ENCODE measurements at regions not wholly inside any gene's neighbourhood (a gene's known extent, or its start where the extent isn't known, plus 50 kb on each side); places are given as distances from the start of the nearest gene placed in this dataset.

DNA sequence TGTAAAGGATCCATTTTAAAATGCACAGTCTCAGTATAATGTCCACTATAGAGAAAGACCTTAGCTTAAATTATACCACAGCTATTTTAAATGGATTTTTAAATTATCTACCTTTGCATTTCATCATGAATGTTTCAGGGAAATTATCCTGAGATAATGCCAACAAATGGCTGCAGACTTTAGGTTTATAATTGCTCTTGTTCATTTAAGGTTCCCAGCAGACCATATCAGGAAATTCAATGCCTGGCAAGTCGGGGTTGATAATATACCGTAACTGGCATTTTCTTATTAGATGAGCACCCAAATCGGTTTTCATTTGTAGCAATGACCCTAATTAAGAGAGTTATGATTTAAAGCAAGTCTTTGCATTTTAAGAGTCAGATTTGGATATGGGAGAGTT is 227.1 kb upstream of the ARRDC4 start:
- TF ChIP-seq YY1 (IDR thresholded peaks at IDR 0.05; ENCODE audit: low read depth) (no peak), CREB1 (IDR thresholded peaks at IDR 0.05; ENCODE audit: low read depth) (no peak), FOXM1 (IDR thresholded peaks at IDR 0.05; ENCODE audit: borderline replicate concordance, low read depth) (no peak), CEBPB (IDR thresholded peaks at IDR 0.05) (no peak)
- TF ChIP-seq, protein P1, sequence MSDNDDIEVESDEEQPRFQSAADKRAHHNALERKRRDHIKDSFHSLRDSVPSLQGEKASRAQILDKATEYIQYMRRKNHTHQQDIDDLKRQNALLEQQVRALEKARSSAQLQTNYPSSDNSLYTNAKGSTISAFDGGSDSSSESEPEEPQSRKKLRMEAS (IDR thresholded peaks at IDR 0.05), result no peak

DNA sequence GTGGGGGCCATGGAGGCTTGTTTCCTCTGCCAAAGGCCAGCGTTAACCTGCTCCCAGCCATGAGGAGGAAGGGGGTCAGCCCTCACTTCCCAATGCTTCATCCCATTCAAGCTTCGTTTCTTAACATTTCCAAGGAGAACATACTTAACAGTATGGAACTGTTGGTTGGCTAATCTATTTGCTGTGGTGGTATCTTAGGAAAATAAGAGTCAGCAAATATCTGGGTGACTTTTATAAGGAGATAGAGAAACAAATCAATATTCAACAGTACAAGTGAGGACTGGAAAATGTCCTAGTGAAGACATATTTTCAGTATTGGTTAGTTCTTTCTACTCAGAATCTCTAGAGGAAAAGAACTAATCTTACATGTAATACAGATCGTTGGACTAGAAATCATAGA is 223.8 kb upstream of the ARRDC4 start:
- TF ChIP-seq EP300 (IDR thresholded peaks at IDR 0.05; ENCODE audit: borderline replicate concordance) (no peak), ZBTB7A (IDR thresholded peaks at IDR 0.05; ENCODE audit: low read depth) (no peak), EGR1 (IDR thresholded peaks at IDR 0.05) (no peak), TEAD4 (IDR thresholded peaks at IDR 0.05) (no peak), CREB1 (IDR thresholded peaks at IDR 0.05; ENCODE audit: low read depth) (no peak), FOXM1 (IDR thresholded peaks at IDR 0.05; ENCODE audit: borderline replicate concordance, low read depth) (no peak), CEBPB (IDR thresholded peaks at IDR 0.05) (no peak), YY1 (IDR thresholded peaks at IDR 0.05; ENCODE audit: low read depth) (no peak), TCF12 (IDR thresholded peaks at IDR 0.05; ENCODE audit: low read depth) (no peak), RAD21 (IDR thresholded peaks at IDR 0.05; ENCODE audit: low read depth) (no peak)
- TF ChIP-seq, protein P2, sequence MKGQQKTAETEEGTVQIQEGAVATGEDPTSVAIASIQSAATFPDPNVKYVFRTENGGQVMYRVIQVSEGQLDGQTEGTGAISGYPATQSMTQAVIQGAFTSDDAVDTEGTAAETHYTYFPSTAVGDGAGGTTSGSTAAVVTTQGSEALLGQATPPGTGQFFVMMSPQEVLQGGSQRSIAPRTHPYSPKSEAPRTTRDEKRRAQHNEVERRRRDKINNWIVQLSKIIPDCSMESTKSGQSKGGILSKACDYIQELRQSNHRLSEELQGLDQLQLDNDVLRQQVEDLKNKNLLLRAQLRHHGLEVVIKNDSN (IDR thresholded peaks at IDR 0.05), result no peak
- TF ChIP-seq, protein P3, sequence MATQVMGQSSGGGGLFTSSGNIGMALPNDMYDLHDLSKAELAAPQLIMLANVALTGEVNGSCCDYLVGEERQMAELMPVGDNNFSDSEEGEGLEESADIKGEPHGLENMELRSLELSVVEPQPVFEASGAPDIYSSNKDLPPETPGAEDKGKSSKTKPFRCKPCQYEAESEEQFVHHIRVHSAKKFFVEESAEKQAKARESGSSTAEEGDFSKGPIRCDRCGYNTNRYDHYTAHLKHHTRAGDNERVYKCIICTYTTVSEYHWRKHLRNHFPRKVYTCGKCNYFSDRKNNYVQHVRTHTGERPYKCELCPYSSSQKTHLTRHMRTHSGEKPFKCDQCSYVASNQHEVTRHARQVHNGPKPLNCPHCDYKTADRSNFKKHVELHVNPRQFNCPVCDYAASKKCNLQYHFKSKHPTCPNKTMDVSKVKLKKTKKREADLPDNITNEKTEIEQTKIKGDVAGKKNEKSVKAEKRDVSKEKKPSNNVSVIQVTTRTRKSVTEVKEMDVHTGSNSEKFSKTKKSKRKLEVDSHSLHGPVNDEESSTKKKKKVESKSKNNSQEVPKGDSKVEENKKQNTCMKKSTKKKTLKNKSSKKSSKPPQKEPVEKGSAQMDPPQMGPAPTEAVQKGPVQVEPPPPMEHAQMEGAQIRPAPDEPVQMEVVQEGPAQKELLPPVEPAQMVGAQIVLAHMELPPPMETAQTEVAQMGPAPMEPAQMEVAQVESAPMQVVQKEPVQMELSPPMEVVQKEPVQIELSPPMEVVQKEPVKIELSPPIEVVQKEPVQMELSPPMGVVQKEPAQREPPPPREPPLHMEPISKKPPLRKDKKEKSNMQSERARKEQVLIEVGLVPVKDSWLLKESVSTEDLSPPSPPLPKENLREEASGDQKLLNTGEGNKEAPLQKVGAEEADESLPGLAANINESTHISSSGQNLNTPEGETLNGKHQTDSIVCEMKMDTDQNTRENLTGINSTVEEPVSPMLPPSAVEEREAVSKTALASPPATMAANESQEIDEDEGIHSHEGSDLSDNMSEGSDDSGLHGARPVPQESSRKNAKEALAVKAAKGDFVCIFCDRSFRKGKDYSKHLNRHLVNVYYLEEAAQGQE (IDR thresholded peaks at IDR 0.05; ENCODE audit: low read depth), result no peak
- TF ChIP-seq, protein P1 (IDR thresholded peaks at IDR 0.05), result no peak

DNA sequence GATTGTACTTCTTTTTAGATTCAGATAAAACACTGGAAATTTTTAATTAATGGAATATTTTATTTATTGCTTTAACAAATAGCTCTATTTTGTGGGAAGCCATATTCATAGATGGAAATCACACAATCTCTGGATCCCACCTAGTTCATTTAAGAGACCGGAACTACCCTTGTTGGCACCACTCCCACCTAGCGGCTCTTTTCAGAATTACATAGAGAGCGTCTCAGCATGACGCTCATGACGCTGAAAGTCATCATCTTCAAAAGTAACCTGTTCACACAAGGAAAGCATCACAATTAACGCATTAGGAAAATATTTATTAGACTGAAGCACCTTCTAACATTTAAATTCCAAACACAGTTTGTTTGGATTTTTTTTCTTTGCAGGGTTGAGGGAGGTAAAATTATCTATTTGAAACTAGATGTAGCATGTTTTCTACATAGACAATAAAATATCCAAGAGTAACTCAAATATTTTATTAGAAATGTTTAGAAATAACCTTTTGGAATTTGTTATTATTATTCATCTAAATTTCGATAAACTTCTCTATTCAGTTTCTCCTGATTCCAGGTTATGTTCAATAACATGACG is 214.9 kb upstream of the ARRDC4 start:
- peak; percentile 35; the same call in 1 of the 2 replicates for TF ChIP-seq RAD21 (IDR thresholded peaks at IDR 0.05; ENCODE audit: low read depth)
- TF ChIP-seq, protein P3 (IDR thresholded peaks at IDR 0.05; ENCODE audit: low read depth), result no peak

DNA sequence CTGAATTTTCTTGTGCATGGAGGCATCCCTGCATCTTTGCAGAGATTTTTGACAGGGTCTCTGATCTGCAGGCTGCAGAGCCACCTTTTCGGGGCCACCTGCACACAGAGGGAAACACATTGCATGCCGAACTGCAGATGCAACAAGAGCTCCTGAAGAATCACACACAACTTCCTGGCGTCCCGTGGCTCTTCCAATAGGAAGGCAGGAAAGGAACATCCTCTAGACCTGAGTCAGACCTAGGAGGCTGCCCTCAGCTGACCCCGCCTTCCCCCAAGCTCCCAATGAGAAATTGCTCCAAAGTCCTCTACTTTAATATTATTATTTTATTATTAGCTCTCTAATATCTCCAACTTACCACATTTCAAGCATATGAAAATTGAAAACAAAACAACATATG is 213.2 kb upstream of the ARRDC4 start:
- TF ChIP-seq EP300 (IDR thresholded peaks at IDR 0.05; ENCODE audit: borderline replicate concordance) (no peak), FOXM1 (IDR thresholded peaks at IDR 0.05; ENCODE audit: borderline replicate concordance, low read depth) (no peak), ZBTB7A (IDR thresholded peaks at IDR 0.05; ENCODE audit: low read depth) (no peak), TEAD4 (IDR thresholded peaks at IDR 0.05) (no peak), TCF12 (IDR thresholded peaks at IDR 0.05; ENCODE audit: low read depth) (no peak), NFIC (IDR thresholded peaks at IDR 0.05) (no peak), RAD21 (IDR thresholded peaks at IDR 0.05; ENCODE audit: low read depth) (no peak), EGR1 (IDR thresholded peaks at IDR 0.05) (no peak), YY1 (IDR thresholded peaks at IDR 0.05; ENCODE audit: low read depth) (no peak), TAF1 (IDR thresholded peaks at IDR 0.05; ENCODE audit: low read depth) (no peak), CREB1 (IDR thresholded peaks at IDR 0.05; ENCODE audit: low read depth) (no peak), CEBPB (IDR thresholded peaks at IDR 0.05) (no peak)
- TF ChIP-seq, protein P2 (IDR thresholded peaks at IDR 0.05), result no peak
- TF ChIP-seq, protein P1 (IDR thresholded peaks at IDR 0.05), result no peak
- TF ChIP-seq, protein P3 (IDR thresholded peaks at IDR 0.05; ENCODE audit: low read depth), result no peak
